HCT116 (cell line): ENCODE measurements at regions not wholly inside any gene's neighbourhood (a gene's known extent, or its start where the extent isn't known, plus 50 kb on each side); places are given as distances from the start of the nearest gene placed in this dataset.

Experiments
- ATAC-seq: fragments of 200-7000 bp; cut with Tn5 transposase; 2 replicates; pipeline ENCODE4 v1.9.1; 2020; ENCODE audit warnings: mild to moderate bottlenecking, moderate library complexity
- BruUV-seq: library from RNA; stranded (reverse); fragments of 400-500 nt; replicated peaks from 2 replicates; lab custom pipeline; 2021; lab: Mats Ljungman, UMichigan
- CTCF ChIA-PET: fragments of 300-600 bp; sonication (Branson Sonifier 250); formaldehyde crosslinking; loops from one replicate; lab custom pipeline; 2021; ENCODE audit warnings: antibody characterized with exemption; lab: Charles Lee
- POLR2A ChIA-PET: fragments of 300-600, 350-600 bp; sonication (Branson Sonifier 250); formaldehyde crosslinking; loops from one replicate; lab custom pipeline; 2021; ENCODE audit warnings: antibody characterized with exemption; lab: Charles Lee
- RAD21 ChIA-PET, 2 experiments: fragments of 300-600 bp; sonication (Branson Sonifier 250); formaldehyde crosslinking; loops; one replicate each; lab custom pipeline; 2023; ENCODE audit warnings: low total read pairs in 2 of 2; ENCODE audit not compliant: uncharacterized antibody in 2 of 2, unreplicated experiment in 2 of 2, low non-redundant PET in 1 of 2; lab: Charles Lee
- DNase-seq: peaks from one replicate; pipeline ENCODE4 v3.0.0-alpha.2; 2010; ENCODE audit warnings: low read depth, low spot score
- H2AFZ ChIP-seq: fragments of 200-600 bp; shearing (Covaris generic), sonication (generic); 2 replicates; pipeline ENCODE4 v1.6.1; 2017; ENCODE audit warnings: low read depth, mixed run types, mixed read lengths, antibody characterized with exemption, low read length; ENCODE audit not compliant: poor library complexity, severe bottlenecking
- H3K27ac ChIP-seq: 2 replicates; pipeline ENCODE4 v1.5.1; 2012; ENCODE audit warnings: low read depth, low read length
- H3K27me3 ChIP-seq: fragments of 200-600 bp; sonication (generic); 2 replicates; pipeline ENCODE4 v1.6.1; 2016; ENCODE audit warnings: mixed run types, low read length, mixed read lengths; ENCODE audit not compliant: insufficient read depth
- H3K36me3 ChIP-seq, 2 experiments: fragments of 200-500 bp in 1 of 2; fragments of 200-600 bp in 1 of 2; sonication (Bioruptor generic) in 1 of 2; sonication (generic) in 1 of 2; 2 replicates each; pipeline versions ENCODE4 v1.5.1 to v1.6.1; 2014 to 2016; ENCODE audit warnings: low read length in 2 of 2, inconsistent platforms in 1 of 2, mixed read lengths in 1 of 2, mixed run types in 1 of 2; ENCODE audit not compliant: insufficient read depth in 2 of 2, control insufficient read depth in 1 of 2
- H3K4me1 ChIP-seq, 2 experiments: fragments of 200-600 bp in 1 of 2; sonication (generic) in 1 of 2; 2 replicates each; pipeline versions ENCODE4 v1.5.1 to v1.6.1; 2012 to 2017; ENCODE audit warnings: low read length in 2 of 2, inconsistent platforms in 1 of 2, mild to moderate bottlenecking in 1 of 2, mixed read lengths in 1 of 2, mixed run types in 1 of 2, moderate library complexity in 1 of 2; ENCODE audit not compliant: insufficient read depth in 2 of 2, control insufficient read depth in 1 of 2
- H3K4me2 ChIP-seq: fragments of 200-600 bp; sonication (generic); 2 replicates; pipeline ENCODE4 v1.6.1; 2017; ENCODE audit warnings: mixed run types, low read length, mixed read lengths
- H3K4me3 ChIP-seq, 2 experiments: fragments of 200-600 bp in 1 of 2; sonication (generic) in 1 of 2; replicated peaks in 1 of 2; 2 replicates each; pipeline ENCODE4 v1.5.1; 2011 to 2016; ENCODE audit warnings: low read length in 2 of 2, control low read depth in 1 of 2, low read depth in 1 of 2, mild to moderate bottlenecking in 1 of 2, mixed read lengths in 1 of 2, mixed run types in 1 of 2
- H3K79me2 ChIP-seq: fragments of 200-600 bp; sonication (generic); 2 replicates; pipeline ENCODE4 v1.6.1; 2017; ENCODE audit warnings: mild to moderate bottlenecking, mixed run types, low read length, moderate library complexity, mixed read lengths; ENCODE audit not compliant: insufficient read depth
- H3K9ac ChIP-seq: fragments of 200-600 bp; sonication (generic); 2 replicates; pipeline ENCODE4 v1.6.1; 2016; ENCODE audit warnings: low read length, mixed read lengths
- H3K9me2 ChIP-seq: fragments of 200-600 bp; sonication (generic), shearing (Covaris generic); 2 replicates; pipeline ENCODE4 v1.6.1; 2017; ENCODE audit warnings: mixed run types, mild to moderate bottlenecking, moderate library complexity; ENCODE audit not compliant: insufficient read depth
- H3K9me3 ChIP-seq, 2 experiments: fragments of 200-500 bp in 1 of 2; fragments of 200-600 bp in 1 of 2; sonication (Bioruptor generic) in 1 of 2; sonication (generic) in 1 of 2; 2 replicates each; pipeline ENCODE4 v1.6.1; 2014 to 2017; ENCODE audit warnings: low read length in 2 of 2, mixed read lengths in 2 of 2, inconsistent platforms in 1 of 2, low read depth in 1 of 2, mild to moderate bottlenecking in 1 of 2, mixed run types in 1 of 2, moderate library complexity in 1 of 2; ENCODE audit not compliant: control insufficient read depth in 1 of 2, insufficient read depth in 1 of 2
- H4K20me1 ChIP-seq: fragments of 200-600 bp; sonication (generic), shearing (Covaris generic); 2 replicates; pipeline ENCODE4 v1.6.1; 2017; ENCODE audit warnings: mixed run types, mild to moderate bottlenecking, moderate library complexity; ENCODE audit not compliant: insufficient read depth
- ELF1 ChIP-seq: IDR thresholded peaks from 2 replicates; pipeline ENCODE4 v1.6.1; 2012; ENCODE audit warnings: low read depth, borderline replicate concordance
- EZH2 ChIP-seq: fragments of 200-600 bp; sonication (generic); IDR thresholded peaks from 2 replicates; pipeline ENCODE4 v1.6.1; 2017; ENCODE audit warnings: antibody characterized with exemption, mixed run types
- EZH2phosphoT487 ChIP-seq: fragments of 200-600 bp; IDR thresholded peaks from 2 replicates; pipeline ENCODE4 v1.6.1; 2018; ENCODE audit warnings: antibody characterized with exemption, borderline replicate concordance
- FOSL1 ChIP-seq: IDR thresholded peaks from 2 replicates; pipeline ENCODE4 v1.6.1; 2012; ENCODE audit warnings: low read depth
- POLR2A ChIP-seq: IDR thresholded peaks from 2 replicates; pipeline ENCODE4 v1.7.0; 2011; ENCODE audit warnings: borderline replicate concordance; ENCODE audit not compliant: insufficient read depth, insufficient read length; ENCODE audit errors: extremely low read depth
- RAD21 ChIP-seq: IDR thresholded peaks from 2 replicates; pipeline ENCODE4 v1.6.1; 2012; ENCODE audit warnings: low read depth, mild to moderate bottlenecking
- TCF7L2 ChIP-seq: IDR thresholded peaks from 2 replicates; pipeline ENCODE4 v1.7.0; 2011; ENCODE audit warnings: borderline replicate concordance, inconsistent platforms; ENCODE audit not compliant: insufficient read depth, insufficient read length; ENCODE audit errors: extremely low read depth
- YY1 ChIP-seq: IDR thresholded peaks from 2 replicates; pipeline ENCODE4 v1.6.1; 2011; ENCODE audit warnings: low read length, low read depth, moderate library complexity, mild to moderate bottlenecking; ENCODE audit not compliant: insufficient replicate concordance; ENCODE audit errors: extremely low read depth
- ZFX ChIP-seq: fragments of 450-650 bp; IDR thresholded peaks from 2 replicates; pipeline ENCODE4 v1.6.1; 2017
- ZNF274 ChIP-seq: fragments of 200-500 bp; sonication (Bioruptor generic); IDR thresholded peaks from 2 replicates; pipeline ENCODE4 v1.6.1; 2014; ENCODE audit warnings: mild to moderate bottlenecking, low read depth, low read length, inconsistent platforms
- intact Hi-C: fragments of 100-400 bp; cut with micrococcal nuclease; formaldehyde crosslinking; loops from 2 replicates; pipeline ENCODE4 v1.10.0; 2022
- TF ChIP-seq, protein P1 (sequence below): IDR thresholded peaks from 2 replicates; pipeline ENCODE4 v1.6.1; 2012
- TF ChIP-seq, protein P2 (sequence below): IDR thresholded peaks from 2 replicates; pipeline ENCODE4 v1.6.1; 2012; ENCODE audit warnings: low read depth
- TF ChIP-seq, protein P3 (sequence below): IDR thresholded peaks from 2 replicates; pipeline ENCODE4 v1.6.1; 2012
- TF ChIP-seq, protein P4 (sequence below), 3 experiments: fragments of 200-600 bp in 1 of 3; sonication (generic) in 1 of 3; IDR thresholded peaks in 2 of 3; conservative IDR thresholded peaks in 1 of 3; 2 replicates each; pipeline ENCODE4 v1.5.1; 2012 to 2017; ENCODE audit warnings: low read depth in 2 of 3, low read length in 2 of 3, antibody characterized with exemption in 1 of 3, borderline replicate concordance in 1 of 3, control low read depth in 1 of 3, mild to moderate bottlenecking in 1 of 3, mixed read lengths in 1 of 3, mixed run types in 1 of 3, moderate library complexity in 1 of 3; ENCODE audit not compliant: insufficient read depth in 1 of 3

DNA sequence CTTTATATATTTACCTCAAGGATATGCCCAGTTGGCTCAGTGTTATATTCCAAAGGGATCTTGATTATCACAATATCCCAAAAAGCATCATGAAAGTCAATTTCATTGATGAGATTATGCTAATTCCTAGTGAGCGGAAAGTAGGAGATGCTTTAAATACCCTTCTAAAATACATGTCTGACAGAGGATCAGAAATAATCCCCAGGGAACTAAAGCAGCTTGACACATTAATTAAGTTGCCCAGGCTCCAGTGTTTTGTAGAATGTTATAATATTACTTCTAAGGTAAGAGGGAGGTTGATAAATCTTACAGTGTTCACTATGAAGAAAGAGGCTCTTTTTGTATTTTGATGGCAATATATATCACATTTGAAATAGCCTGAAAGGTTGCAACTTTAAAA, 767.5 kb upstream of the ROBO1 start:
- ATAC-seq, result no peak
- POLR2A ChIA-PET, result no interaction called here
- intact Hi-C loops, result no loop called here

More for the DNA sequence above, 767.5 kb upstream of the ROBO1 start:
- no TSS peak for BruUV-seq
- no peak for TF ChIP-seq YY1
- TF ChIP-seq, protein P1, sequence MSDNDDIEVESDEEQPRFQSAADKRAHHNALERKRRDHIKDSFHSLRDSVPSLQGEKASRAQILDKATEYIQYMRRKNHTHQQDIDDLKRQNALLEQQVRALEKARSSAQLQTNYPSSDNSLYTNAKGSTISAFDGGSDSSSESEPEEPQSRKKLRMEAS, result no peak
- TF ChIP-seq, protein P2, sequence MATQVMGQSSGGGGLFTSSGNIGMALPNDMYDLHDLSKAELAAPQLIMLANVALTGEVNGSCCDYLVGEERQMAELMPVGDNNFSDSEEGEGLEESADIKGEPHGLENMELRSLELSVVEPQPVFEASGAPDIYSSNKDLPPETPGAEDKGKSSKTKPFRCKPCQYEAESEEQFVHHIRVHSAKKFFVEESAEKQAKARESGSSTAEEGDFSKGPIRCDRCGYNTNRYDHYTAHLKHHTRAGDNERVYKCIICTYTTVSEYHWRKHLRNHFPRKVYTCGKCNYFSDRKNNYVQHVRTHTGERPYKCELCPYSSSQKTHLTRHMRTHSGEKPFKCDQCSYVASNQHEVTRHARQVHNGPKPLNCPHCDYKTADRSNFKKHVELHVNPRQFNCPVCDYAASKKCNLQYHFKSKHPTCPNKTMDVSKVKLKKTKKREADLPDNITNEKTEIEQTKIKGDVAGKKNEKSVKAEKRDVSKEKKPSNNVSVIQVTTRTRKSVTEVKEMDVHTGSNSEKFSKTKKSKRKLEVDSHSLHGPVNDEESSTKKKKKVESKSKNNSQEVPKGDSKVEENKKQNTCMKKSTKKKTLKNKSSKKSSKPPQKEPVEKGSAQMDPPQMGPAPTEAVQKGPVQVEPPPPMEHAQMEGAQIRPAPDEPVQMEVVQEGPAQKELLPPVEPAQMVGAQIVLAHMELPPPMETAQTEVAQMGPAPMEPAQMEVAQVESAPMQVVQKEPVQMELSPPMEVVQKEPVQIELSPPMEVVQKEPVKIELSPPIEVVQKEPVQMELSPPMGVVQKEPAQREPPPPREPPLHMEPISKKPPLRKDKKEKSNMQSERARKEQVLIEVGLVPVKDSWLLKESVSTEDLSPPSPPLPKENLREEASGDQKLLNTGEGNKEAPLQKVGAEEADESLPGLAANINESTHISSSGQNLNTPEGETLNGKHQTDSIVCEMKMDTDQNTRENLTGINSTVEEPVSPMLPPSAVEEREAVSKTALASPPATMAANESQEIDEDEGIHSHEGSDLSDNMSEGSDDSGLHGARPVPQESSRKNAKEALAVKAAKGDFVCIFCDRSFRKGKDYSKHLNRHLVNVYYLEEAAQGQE, result no peak
- TF ChIP-seq RAD21, result no peak
- no peak for TF ChIP-seq EZH2
- no peak for TF ChIP-seq POLR2A
- no peak for TF ChIP-seq EZH2phosphoT487
- TF ChIP-seq, protein P3, sequence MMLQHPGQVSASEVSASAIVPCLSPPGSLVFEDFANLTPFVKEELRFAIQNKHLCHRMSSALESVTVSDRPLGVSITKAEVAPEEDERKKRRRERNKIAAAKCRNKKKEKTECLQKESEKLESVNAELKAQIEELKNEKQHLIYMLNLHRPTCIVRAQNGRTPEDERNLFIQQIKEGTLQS, result no peak
- TF ChIP-seq ZFX, result no peak
- no peak for TF ChIP-seq ZNF274
- TF ChIP-seq, protein P4, sequence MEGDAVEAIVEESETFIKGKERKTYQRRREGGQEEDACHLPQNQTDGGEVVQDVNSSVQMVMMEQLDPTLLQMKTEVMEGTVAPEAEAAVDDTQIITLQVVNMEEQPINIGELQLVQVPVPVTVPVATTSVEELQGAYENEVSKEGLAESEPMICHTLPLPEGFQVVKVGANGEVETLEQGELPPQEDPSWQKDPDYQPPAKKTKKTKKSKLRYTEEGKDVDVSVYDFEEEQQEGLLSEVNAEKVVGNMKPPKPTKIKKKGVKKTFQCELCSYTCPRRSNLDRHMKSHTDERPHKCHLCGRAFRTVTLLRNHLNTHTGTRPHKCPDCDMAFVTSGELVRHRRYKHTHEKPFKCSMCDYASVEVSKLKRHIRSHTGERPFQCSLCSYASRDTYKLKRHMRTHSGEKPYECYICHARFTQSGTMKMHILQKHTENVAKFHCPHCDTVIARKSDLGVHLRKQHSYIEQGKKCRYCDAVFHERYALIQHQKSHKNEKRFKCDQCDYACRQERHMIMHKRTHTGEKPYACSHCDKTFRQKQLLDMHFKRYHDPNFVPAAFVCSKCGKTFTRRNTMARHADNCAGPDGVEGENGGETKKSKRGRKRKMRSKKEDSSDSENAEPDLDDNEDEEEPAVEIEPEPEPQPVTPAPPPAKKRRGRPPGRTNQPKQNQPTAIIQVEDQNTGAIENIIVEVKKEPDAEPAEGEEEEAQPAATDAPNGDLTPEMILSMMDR (IDR thresholded peaks at IDR 0.05 in 2 of 3, conservative IDR thresholded peaks at IDR 0.05 in 1 of 3; ENCODE audit: borderline replicate concordance in 1 of 3, insufficient read depth in 1 of 3, low read depth in 2 of 3, low read length in 2 of 3), result no peak
- TF ChIP-seq FOSL1, result no peak
- TF ChIP-seq ELF1, result no peak
- no peak for TF ChIP-seq TCF7L2
- H3K4me2 ChIP-seq, result no peak overlapping the region
- no peak overlapping the region for H2AFZ ChIP-seq
- no peaks in the 10 kb centered on the region for H3K4me1 ChIP-seq
- H4K20me1 ChIP-seq, result no peaks in the 10 kb centered on the region
- H3K36me3 ChIP-seq, result no peaks in the 10 kb centered on the region
- H3K4me3 ChIP-seq, result no peak overlapping the region
- no peak for DNase-seq
- no peaks in the 10 kb centered on the region for H3K79me2 ChIP-seq
- H3K9me2 ChIP-seq, result no peaks in the 10 kb centered on the region
- RAD21 ChIA-PET, result no interaction called here
- H3K27me3 ChIP-seq, result no peaks in the 10 kb centered on the region
- no peak overlapping the region for H3K9ac ChIP-seq
- CTCF ChIA-PET, result no interaction called here
- no peak overlapping the region for H3K27ac ChIP-seq
- H3K9me3 ChIP-seq, result peaks cover 18 to 24% of the 10 kb centered on the region in 2 experiments; a peak in 2 of 4 replicates
